Activated CD8-positive, alpha-beta memory T cell treated with anti-CD3 and anti-CD28 coated beads for 1 hour (primary cell): ENCODE measurements at regions not wholly inside any gene's neighbourhood (a gene's known extent, or its start where the extent isn't known, plus 50 kb on each side); places are given as distances from the start of the nearest gene placed in this dataset.
"Not testable (repeated sequence)": the region's sequence is repeated elsewhere in the genome, so short reads cannot be mapped to it uniquely, and the experiment has no call there.

Source experiments
- DNase-seq, 2 donors: peaks; one replicate each; pipeline ENCODE4 v3.0.0-alpha.2; 2020; ENCODE audit warnings: low read depth in 1 of 2; ENCODE audit errors: extremely low read depth in 1 of 2

GRCh38 chr1:213452501-213452900 lies 401.5 kb downstream of the RPS6KC1 start:
- no peak for DNase-seq

GRCh38 chr1:213457186-213457585 lies 406.1 kb downstream of the RPS6KC1 start:
- no peak for DNase-seq

GRCh38 chr1:213457733-213458132 lies 406.7 kb downstream of the RPS6KC1 start:
- DNase-seq: no peak

GRCh38 chr1:213462374-213462773 lies 411.3 kb downstream of the RPS6KC1 start:
- DNase-seq: not testable (repeated sequence)

- no peak for DNase-seq
These were observed 413.9 kb downstream of the RPS6KC1 start for GRCh38 chr1:213464786-213465460.

GRCh38 chr1:213466541-213466940 lies 415.5 kb downstream of the RPS6KC1 start:
- DNase-seq: no peak

GRCh38 chr1:213474054-213474453 lies 423.0 kb downstream of the RPS6KC1 start:
- DNase-seq: no peak

GRCh38 chr1:213481395-213481794 lies 430.4 kb downstream of the RPS6KC1 start:
- DNase-seq: no peak

GRCh38 chr1:213484333-213484732 lies 433.3 kb downstream of the RPS6KC1 start:
- DNase-seq: no peak

- DNase-seq: no peak
These were observed 433.7 kb downstream of the RPS6KC1 start for GRCh38 chr1:213484758-213485157.

GRCh38 chr1:213486488-213486887 lies 435.4 kb downstream of the RPS6KC1 start:
- DNase-seq: no peak

- DNase-seq: no peak
These were observed 440.4 kb downstream of the RPS6KC1 start for GRCh38 chr1:213491468-213491867.

- no peak for DNase-seq
These were observed 441.4 kb downstream of the RPS6KC1 start for GRCh38 chr1:213492161-213493041.

GRCh38 chr1:213499444-213499843 lies 448.4 kb downstream of the RPS6KC1 start:
- DNase-seq: no peak

- no peak for DNase-seq
These were observed 456.6 kb downstream of the RPS6KC1 start for GRCh38 chr1:213507472-213508223.

GRCh38 chr1:213511173-213511572 lies 460.1 kb downstream of the RPS6KC1 start:
- no peak for DNase-seq

- no peak for DNase-seq
These were observed 461.3 kb downstream of the RPS6KC1 start for GRCh38 chr1:213512316-213512715.

- DNase-seq: no peak
These were observed 462.0 kb downstream of the RPS6KC1 start for GRCh38 chr1:213513006-213513405.

GRCh38 chr1:213514408-213515179 lies 463.6 kb downstream of the RPS6KC1 start:
- DNase-seq: not testable (repeated sequence)

GRCh38 chr1:213519098-213519497 lies 468.1 kb downstream of the RPS6KC1 start:
- no peak for DNase-seq

GRCh38 chr1:213521206-213521605 lies 466.6 kb upstream of the PROX1 start:
- no peak for DNase-seq
